Heart left ventricle (tissue), 16 donors: ENCODE measurements at regions not wholly inside any gene's neighbourhood (a gene's known extent, or its start where the extent isn't known, plus 50 kb on each side); places are given as distances from the start of the nearest gene placed in this dataset.

Experiments
- ATAC-seq, 4 donors: fragments of 200-7000 bp; cut with Tn5 transposase; one replicate each; pipeline ENCODE4 v1.9.1; 2020 to 2022; ENCODE audit warnings: moderate library complexity in 4 of 4, mild to moderate bottlenecking in 3 of 4, moderate number of reproducible peaks in 1 of 4
- DNase-seq, 5 donors: peaks; one replicate each; pipeline ENCODE4 v3.0.0-alpha.2; 2020
- H3K27ac ChIP-seq, 12 donors: fragments of 200-600 bp; sonication (generic) in 4 of 12; one replicate each; pipeline versions ENCODE4 v1.5.0 to v1.8.0; 2016 to 2022; ENCODE audit warnings: mild to moderate bottlenecking in 2 of 12
- H3K27me3 ChIP-seq, 9 donors: fragments of 200-600 bp; sonication (generic) in 2 of 9; one replicate each; pipeline versions ENCODE4 v1.5.1 to v1.8.0; 2016 to 2022; ENCODE audit warnings: mild to moderate bottlenecking in 3 of 9
- H3K36me3 ChIP-seq, 9 donors: fragments of 200-600 bp; sonication (generic) in 2 of 9; one replicate each; pipeline versions ENCODE4 v1.5.0 to v1.8.0; 2018 to 2022; ENCODE audit warnings: mild to moderate bottlenecking in 2 of 9
- H3K4me1 ChIP-seq, 12 donors: fragments of 200-600 bp; sonication (generic) in 4 of 12; one replicate each; pipeline versions ENCODE4 v1.5.0 to v1.8.0; 2016 to 2022; ENCODE audit warnings: mild to moderate bottlenecking in 3 of 12
- H3K4me3 ChIP-seq, 12 donors: fragments of 200-600 bp; sonication (generic) in 4 of 12; one replicate each; pipeline versions ENCODE4 v1.5.0 to v1.8.0; 2017 to 2022; ENCODE audit warnings: mild to moderate bottlenecking in 9 of 12, moderate library complexity in 4 of 12
- H3K9me3 ChIP-seq, 12 donors: fragments of 200-600 bp; sonication (generic) in 4 of 12; one replicate each; pipeline versions ENCODE4 v1.5.0 to v1.8.0; 2016 to 2022; ENCODE audit warnings: mild to moderate bottlenecking in 1 of 12
- POLR2A ChIP-seq, 2 donors: fragments of 450-650 bp; IDR thresholded peaks; one replicate each; pipeline ENCODE4 v1.6.1; 2017; ENCODE audit warnings: antibody characterized with exemption in 2 of 2, mild to moderate bottlenecking in 2 of 2, moderate library complexity in 2 of 2
- WGBS, 4 donors: extraction: QIAGEN DNeasy Blood & Tissue Kit in 2 of 4; methylation state at CpG; one replicate each; pipeline versions ENCODE4 v1.1.5 to v1.1.7; 2013 to 2018; 5-methylcytosine and 5-hydroxymethylcytosine counted together
- intact Hi-C, 10 donors: fragments of 100-400 bp; cut with DNase I; formaldehyde crosslinking; loops; one replicate each; pipeline versions ENCODE4 v1.11.1 to v1.14.2; 2022
- TF ChIP-seq, protein P1 (sequence below), 12 donors: fragments of 200-600 bp; sonication (generic) in 4 of 12; IDR thresholded peaks; one replicate each; pipeline versions ENCODE4 v1.5.0 to v1.8.0; 2018 to 2022; ENCODE audit warnings: antibody characterized with exemption in 12 of 12, mild to moderate bottlenecking in 5 of 12
- donor health status: ischemic (EF 13 %, LVEDD 7.1; RV severe dilation, severe dysfunction).
- donor health status: healthy with polysubstance abuse.
- donor health status: DM: no; HTN: yes; CAD: no.
- donor health status: DM: no; HTN: no; CAD: no.
- donor health status: ischemic (EF 25% LVEDD 6.9; RV normal size, moderate dysfunction).
- donor health status: ischemic (EF 25% LVEDD 5.7; RV mildly dilated, moderate dysfunction).
- donor health status: healthy.
- donor health status: DM: yes; HTN: yes; CAD: no.
- donor health status: ischemic (EF 35%, LVEDD 5.7; RV mildly dilated, moderate dysfunction).
- donor health status: nonischemic (EF 11% LVEDD 7.7; RV severe dilation, severe dysfunction).
- donor health status: DM: yes; HTN: yes; CAD: no.
- donor health status: PGD.
- donor health status: ischemic (EF 29% LVEDD 5.4; RV normal size, mild dysfunction).
- donor health status: nonischemic (EF 23%, LVEDD 6.1; RV moderate dilation, normal function).

GRCh38 chr3:167012691-167013090, 367.4 kb downstream of the ZBBX start:
- DNase-seq (no peak), ATAC-seq (no peak)
- Histone ChIP-seq H3K36me3 (no peaks in the 10 kb centered on the region), H3K4me3 (no peak overlapping the region), H3K9me3 (no peaks in the 10 kb centered on the region), H3K27ac (no peak overlapping the region), H3K27me3 (no peaks in the 10 kb centered on the region), H3K4me1 (no peaks in the 10 kb centered on the region)
- WGBS, 4 donors: 67 to 76% (median 71%) methylated on average over 1 of the region's 1 CpG
- intact Hi-C loops: no loop called here
- TF ChIP-seq, protein P1, sequence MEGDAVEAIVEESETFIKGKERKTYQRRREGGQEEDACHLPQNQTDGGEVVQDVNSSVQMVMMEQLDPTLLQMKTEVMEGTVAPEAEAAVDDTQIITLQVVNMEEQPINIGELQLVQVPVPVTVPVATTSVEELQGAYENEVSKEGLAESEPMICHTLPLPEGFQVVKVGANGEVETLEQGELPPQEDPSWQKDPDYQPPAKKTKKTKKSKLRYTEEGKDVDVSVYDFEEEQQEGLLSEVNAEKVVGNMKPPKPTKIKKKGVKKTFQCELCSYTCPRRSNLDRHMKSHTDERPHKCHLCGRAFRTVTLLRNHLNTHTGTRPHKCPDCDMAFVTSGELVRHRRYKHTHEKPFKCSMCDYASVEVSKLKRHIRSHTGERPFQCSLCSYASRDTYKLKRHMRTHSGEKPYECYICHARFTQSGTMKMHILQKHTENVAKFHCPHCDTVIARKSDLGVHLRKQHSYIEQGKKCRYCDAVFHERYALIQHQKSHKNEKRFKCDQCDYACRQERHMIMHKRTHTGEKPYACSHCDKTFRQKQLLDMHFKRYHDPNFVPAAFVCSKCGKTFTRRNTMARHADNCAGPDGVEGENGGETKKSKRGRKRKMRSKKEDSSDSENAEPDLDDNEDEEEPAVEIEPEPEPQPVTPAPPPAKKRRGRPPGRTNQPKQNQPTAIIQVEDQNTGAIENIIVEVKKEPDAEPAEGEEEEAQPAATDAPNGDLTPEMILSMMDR (IDR thresholded peaks at IDR 0.05): no peak
- TF ChIP-seq POLR2A (IDR thresholded peaks at IDR 0.05): no peak

GRCh38 chr3:167008791-167009190, 371.3 kb downstream of the ZBBX start:
- no peak for TF ChIP-seq POLR2A (IDR thresholded peaks at IDR 0.05)
- TF ChIP-seq, protein P1 (IDR thresholded peaks at IDR 0.05): no peak
- ATAC-seq (no peak), DNase-seq (no peak)
- no peak overlapping the region for H3K4me3 ChIP-seq
- intact Hi-C loops: no loop called here
- no peaks in the 10 kb centered on the region for H3K36me3 ChIP-seq
- H3K4me1 ChIP-seq: no peaks in the 10 kb centered on the region
- no peaks in the 10 kb centered on the region for H3K9me3 ChIP-seq
- H3K27ac ChIP-seq: no peak overlapping the region
- no peaks in the 10 kb centered on the region for H3K27me3 ChIP-seq

DNA sequence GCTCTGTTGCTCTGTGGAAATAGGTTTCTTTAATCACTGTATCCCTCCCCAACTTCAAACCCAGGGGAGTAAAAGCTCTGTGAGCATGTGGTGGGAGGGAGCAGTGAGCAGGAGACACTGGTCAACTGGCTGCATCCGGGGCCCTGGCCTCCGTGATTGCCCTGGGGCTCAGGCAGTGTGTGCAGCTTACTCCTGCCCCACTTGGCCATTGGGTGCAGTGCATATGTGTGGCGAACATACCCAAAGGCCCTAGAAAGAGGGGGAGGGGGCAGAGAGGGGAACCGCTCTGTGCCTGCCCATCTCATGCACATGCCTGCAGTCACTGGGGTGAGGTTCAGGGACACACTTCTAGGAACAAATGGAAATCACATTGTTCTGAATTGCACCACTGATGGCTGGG, 378.7 kb downstream of the ZBBX start:
- Histone ChIP-seq H3K27me3 (no peaks in the 10 kb centered on the region), H3K4me3 (no peak overlapping the region), H3K36me3 (no peaks in the 10 kb centered on the region), H3K9me3 (peaks cover 0 to 19% (median 3%) of the 10 kb centered on the region in 12 donors), H3K4me1 (no peaks in the 10 kb centered on the region), H3K27ac (no peak overlapping the region)
- intact Hi-C loops: no loop called here
- WGBS, 4 donors: 84 to 88% (median 85%) methylated on average over 3 to 4 of the region's 4 CpGs
- TF ChIP-seq POLR2A (IDR thresholded peaks at IDR 0.05): no peak
- TF ChIP-seq, protein P1 (IDR thresholded peaks at IDR 0.05): no peak
- ATAC-seq (no peak), DNase-seq (no peak)

DNA sequence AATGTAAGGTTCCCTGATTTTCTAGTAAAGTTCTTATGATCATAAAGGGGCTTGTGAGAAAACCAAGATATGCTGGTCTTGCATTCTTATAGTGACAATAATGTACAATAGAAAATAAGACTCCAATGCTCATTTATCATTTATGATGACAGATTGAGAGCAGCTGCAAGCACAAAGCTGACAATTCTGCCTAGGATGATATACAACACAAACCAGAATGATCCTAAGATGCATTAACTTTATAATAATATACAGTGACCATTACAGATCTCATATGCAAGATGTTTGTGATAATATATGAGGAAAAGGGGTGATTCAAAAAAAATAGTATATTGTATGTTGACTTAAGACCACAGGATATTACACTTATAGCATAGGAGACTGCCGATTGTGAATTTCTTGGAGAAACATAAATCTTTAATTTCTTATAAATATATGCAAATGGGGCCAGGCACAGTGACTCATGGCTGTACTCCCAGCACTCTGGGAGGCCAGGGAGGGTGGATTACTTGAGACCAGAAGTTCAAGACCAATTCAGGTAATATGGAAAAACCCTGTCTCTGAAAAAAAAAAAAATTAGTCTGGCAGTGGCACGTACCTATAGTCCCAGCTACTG, 387.0 kb downstream of the ZBBX start:
- ATAC-seq (no peak), DNase-seq (no peak)
- H3K27me3 ChIP-seq: no peaks in the 10 kb centered on the region
- no peak overlapping the region for H3K27ac ChIP-seq
- intact Hi-C loops: no loop called here
- no peaks in the 10 kb centered on the region for H3K36me3 ChIP-seq
- no peak overlapping the region for H3K4me3 ChIP-seq
- H3K4me1 ChIP-seq: no peaks in the 10 kb centered on the region
- TF ChIP-seq, protein P1 (IDR thresholded peaks at IDR 0.05): no peak
- no peaks in the 10 kb centered on the region for H3K9me3 ChIP-seq
- 72 to 86% (median 74%) methylated on average over 2 of the region's 2 CpGs for WGBS, 4 donors
